HG03558 (cell line): ENCODE measurements at regions not wholly inside any gene's neighbourhood (a gene's known extent, or its start where the extent isn't known, plus 50 kb on each side); places are given as distances from the start of the nearest gene placed in this dataset.

Experiments
- ATAC-seq: cut with Tn5 transposase; IDR thresholded peaks from one replicate; pipeline ENCODE4 v1.9.1; 2021; ENCODE audit warnings: moderate number of reproducible peaks; ENCODE audit not compliant: unreplicated experiment; ENCODE audit errors: extremely low read depth

- ATAC-seq, result no peak
Measured at GRCh38 chr2:792687-793086, 115.5 kb upstream of the TMEM18 start.

GRCh38 chr2:790634-791245, 113.5 kb upstream of the TMEM18 start:
- ATAC-seq, result no peak

- ATAC-seq, result no peak
Measured at GRCh38 chr2:790081-790480, 112.9 kb upstream of the TMEM18 start.

DNA sequence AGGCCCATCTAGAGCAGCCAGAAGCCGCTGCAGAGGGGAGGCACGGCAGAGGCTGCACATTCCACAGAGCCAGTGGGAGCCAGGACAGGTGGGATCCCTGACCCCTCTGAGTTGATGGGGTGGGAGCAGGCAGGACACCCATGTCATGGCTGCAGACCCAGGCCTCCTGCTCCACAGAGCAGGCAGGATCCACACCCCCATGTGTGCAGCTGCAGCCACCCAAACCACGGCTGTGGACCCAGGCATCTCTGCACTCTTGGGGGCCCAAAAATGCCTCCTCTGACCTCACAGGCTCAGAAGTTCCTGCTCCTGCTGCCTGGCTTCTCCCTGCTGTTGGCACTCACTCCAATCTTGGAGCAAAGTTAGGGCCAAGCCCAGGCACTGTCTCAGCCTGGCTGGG, 112.3 kb upstream of the TMEM18 start:
- ATAC-seq, result no peak

GRCh38 chr2:788227-789032, 111.2 kb upstream of the TMEM18 start:
- no peak for ATAC-seq

GRCh38 chr2:784753-785152, 107.5 kb upstream of the TMEM18 start:
- no peak for ATAC-seq

DNA sequence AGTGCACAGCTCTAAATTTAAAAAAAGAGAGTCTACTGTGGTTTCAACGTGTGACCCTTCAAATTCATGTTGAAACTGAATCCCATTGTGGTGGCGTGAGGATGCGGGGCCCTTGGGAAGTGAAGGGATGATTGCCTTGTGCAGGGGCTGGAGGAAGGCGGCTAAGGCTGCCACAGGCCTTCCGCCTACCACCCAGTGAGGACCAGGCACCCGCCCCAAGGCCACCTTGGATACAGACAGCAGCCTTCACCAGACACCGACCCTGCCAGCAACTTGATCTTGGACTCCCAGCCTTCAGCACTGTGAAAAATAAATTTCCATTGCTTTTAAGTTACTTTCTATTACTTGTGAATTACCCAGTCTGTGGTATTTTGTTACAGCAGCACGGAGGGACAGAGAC, 103.4 kb upstream of the TMEM18 start:
- no peak for ATAC-seq

DNA sequence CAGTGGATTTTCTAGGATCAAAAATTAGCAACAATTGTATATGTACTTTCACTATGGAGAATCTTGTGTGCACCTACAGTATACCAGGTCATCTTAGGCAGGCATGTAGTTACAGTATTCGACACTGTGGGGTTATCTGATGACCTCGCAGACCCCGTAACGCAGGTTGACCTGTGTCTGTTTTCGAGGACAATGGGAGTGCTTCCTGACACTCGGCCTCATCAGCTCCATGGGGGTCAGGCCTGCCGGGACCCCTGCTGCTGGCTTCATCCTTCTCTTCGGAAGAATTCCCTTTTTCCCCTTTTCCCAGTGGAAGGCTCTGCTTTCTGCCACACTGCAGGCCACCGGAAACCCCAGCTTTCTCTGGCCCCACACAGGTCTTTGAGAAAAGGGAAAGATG, 102.8 kb upstream of the TMEM18 start:
- ATAC-seq, result no peak

DNA sequence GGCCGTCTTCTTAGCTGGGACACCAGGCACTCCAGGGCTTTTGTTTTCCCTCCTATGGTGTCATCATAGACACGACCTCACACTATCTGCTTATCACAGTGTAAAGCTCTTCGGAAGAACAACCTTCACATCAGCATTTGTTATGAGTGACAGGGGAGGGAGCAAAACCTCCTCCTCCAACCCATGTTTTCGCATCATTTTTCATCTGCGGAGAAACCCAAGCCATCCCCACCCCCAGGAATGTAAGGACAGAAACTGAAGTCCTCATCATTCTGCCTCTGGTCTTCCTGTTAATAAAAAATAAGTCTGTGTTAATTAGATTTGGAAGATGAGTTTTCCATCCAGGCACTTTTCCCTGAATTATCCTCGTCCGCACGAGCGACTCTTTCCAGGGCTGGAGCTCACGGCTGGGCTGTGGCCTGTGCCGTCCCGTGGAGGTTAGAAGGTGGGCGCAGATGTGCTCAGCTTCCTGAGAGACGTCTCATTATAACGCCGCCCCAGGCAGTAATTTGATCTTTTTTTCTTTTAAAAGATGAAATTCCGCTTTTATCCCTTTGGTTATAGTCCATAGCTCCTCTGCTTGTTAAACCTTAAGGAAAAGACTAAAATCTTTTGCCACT, 101.6 kb upstream of the TMEM18 start:
- no peak for ATAC-seq

GRCh38 chr2:777546-777945, 100.3 kb upstream of the TMEM18 start:
- no peak for ATAC-seq

- no peak for ATAC-seq
Measured at GRCh38 chr2:777051-777450, 99.8 kb upstream of the TMEM18 start.

DNA sequence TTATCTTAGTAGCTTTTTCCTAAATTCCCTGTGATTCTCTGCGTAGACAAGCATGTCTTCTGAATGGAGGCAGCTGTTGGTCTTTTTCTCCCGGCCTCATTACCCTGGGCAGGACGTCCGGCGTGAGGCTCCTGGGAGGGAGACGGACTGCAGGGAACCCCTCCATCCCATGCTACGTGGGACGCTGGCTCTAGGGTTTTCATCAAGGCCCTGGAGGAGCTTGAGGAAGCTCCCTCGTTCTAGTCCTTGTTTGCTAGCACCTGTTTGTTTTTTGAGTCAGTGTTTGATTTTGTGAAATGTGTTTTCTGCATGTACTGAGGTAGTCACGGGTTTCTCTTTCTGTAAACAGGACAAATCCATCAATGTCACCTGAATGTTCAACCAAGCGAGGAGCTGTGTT, 99.3 kb upstream of the TMEM18 start:
- ATAC-seq, result no peak

DNA sequence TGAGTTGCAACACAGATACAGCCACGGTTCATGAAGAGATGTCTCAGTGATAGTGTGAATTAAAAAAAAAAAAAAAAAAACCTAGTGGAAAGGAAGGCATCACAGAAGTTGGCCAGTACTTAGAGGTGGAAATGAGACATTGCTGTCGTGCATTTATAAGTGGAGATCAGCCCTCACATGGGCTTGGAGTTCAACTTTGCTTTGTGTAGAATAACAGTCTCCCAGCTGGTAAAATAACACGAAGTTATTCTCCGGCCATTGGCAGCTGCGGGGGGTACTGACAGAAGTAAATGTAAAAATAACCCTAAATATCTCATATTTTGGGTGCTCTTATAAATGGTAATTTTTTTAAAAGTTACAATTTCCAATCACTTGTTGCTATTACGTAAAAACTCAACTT, 98.8 kb upstream of the TMEM18 start:
- ATAC-seq, result no peak

- no peak for ATAC-seq
Measured at GRCh38 chr2:774436-774835, 97.2 kb upstream of the TMEM18 start.

- ATAC-seq, result no peak
Measured at GRCh38 chr2:773256-774160, 96.3 kb upstream of the TMEM18 start.

DNA sequence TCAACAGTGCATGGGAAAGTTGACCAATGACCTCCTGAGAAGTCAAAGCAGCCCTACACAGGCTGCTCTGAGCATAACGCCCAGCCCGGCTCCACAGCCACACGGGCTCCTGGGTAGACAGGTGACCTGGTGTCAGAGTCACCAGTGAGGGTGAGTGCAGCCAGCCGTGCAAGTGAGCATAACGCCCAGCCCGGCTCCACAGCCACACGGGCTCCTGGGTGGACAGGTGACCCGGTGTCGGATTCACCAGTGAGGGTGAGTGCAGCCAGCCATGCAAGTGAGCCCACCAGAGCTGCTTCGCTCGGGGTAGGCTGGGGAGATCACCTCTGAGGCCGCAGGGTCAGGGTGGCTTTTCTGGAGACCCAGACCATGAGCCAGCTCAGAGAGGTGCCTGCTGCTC, 94.3 kb upstream of the TMEM18 start:
- no peak for ATAC-seq

GRCh38 chr2:770776-771175, 93.6 kb upstream of the TMEM18 start:
- no peak for ATAC-seq

- ATAC-seq, result no peak
Measured at GRCh38 chr2:769771-770170, 92.6 kb upstream of the TMEM18 start.

- no peak for ATAC-seq
Measured at GRCh38 chr2:768451-768850, 91.2 kb upstream of the TMEM18 start.

DNA sequence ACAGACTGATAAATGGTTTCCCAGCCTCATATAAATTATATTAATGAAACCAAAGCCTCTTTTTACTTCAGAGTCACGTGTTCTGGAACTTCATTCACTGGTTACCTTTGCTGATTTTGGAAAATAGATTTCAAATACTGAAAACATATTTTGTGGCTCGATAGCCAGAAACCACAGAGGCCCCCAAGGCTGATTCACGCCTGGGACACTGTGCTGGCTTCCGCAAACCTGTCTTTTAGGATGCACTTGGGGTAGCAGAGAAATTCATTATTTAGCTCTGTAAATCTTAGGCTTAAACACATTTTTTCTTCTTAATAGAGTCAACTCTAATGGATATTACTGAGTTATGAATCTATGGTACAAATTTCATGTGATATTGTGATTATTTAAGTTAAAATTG, 90.7 kb upstream of the TMEM18 start:
- ATAC-seq, result no peak

DNA sequence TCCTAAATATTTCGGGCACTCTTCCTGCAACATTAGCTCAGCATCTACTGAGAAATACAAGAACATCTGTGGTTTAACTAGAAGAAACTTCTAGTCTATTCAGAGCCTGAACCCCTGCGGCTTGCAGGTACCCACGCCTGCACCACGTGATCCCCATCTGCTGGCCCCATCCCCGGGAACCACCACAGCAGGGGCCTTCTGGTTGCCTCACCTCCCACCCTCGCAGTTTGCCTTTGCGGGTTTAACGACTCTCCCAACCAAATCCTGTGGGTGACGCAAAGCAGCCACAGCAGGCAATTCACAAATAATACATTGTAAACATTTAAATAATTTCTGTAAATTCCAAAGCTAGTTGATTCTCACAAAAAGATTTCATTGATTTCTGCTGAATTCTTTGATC, 90.2 kb upstream of the TMEM18 start:
- ATAC-seq, result no peak
